OCI-LY7 (cell line): ENCODE measurements at regions not wholly inside any gene's neighbourhood (a gene's known extent, or its start where the extent isn't known, plus 50 kb on each side); places are given as distances from the start of the nearest gene placed in this dataset.

Experiments used
- CTCF ChIP-seq: fragments of 200-600 bp; sonication (generic); conservative IDR thresholded peaks from 2 replicates; pipeline ENCODE4 v1.5.1; 2014; ENCODE audit warnings: mild to moderate bottlenecking, antibody characterized with exemption, low read length, moderate library complexity, mixed read lengths
- EZH2phosphoT487 ChIP-seq: fragments of 200-600 bp; sonication (generic); IDR thresholded peaks from 2 replicates; pipeline ENCODE4 v1.6.1; 2018; ENCODE audit warnings: low read depth, borderline replicate concordance, mild to moderate bottlenecking, mixed run types, antibody characterized with exemption, low read length, moderate library complexity, mixed read lengths

- TF ChIP-seq CTCF (no peak), EZH2phosphoT487 (no peak)
Measured at GRCh38 chr6:97405818-97406409, 122.9 kb upstream of the MMS22L start.
